ENCODE measurements at regions not wholly inside any gene's neighbourhood (a gene's known extent, or its start where the extent isn't known, plus 50 kb on each side); places are given as distances from the start of the nearest gene placed in this dataset.

GRCh38 chr4:123884922-123885321, 488.3 kb downstream of the SPRY1 start:
- no peak for TF ChIP-seq CTCF (IDR thresholded peaks at IDR 0.05)
- no peak for TF ChIP-seq JUN (CRISPR knock-in tag; IDR thresholded peaks at IDR 0.05)
- no peak for TF ChIP-seq MAX (CRISPR knock-in tag; IDR thresholded peaks at IDR 0.05)
- no peak for TF ChIP-seq SP1 (CRISPR knock-in tag; conservative IDR thresholded peaks at IDR 0.05)
- no peak for TF ChIP-seq FOXP4 (CRISPR knock-in tag; IDR thresholded peaks at IDR 0.05)
- no peak for TF ChIP-seq ETV6 (CRISPR knock-in tag; IDR thresholded peaks at IDR 0.05)
- TF ChIP-seq HMGXB4 (CRISPR knock-in tag; IDR thresholded peaks at IDR 0.05), result no peak
- no peak for TF ChIP-seq ZNF263 (CRISPR knock-in tag; IDR thresholded peaks at IDR 0.05; ENCODE audit: low read depth)
- no peak for TF ChIP-seq NFYB (CRISPR knock-in tag; conservative IDR thresholded peaks at IDR 0.05; ENCODE audit: low read depth)
- no peak for TF ChIP-seq ARID4B (CRISPR knock-in tag; IDR thresholded peaks at IDR 0.05; ENCODE audit: borderline replicate concordance)
- no peak for TF ChIP-seq ZNF232 (CRISPR knock-in tag; IDR thresholded peaks at IDR 0.05)
- no peak for TF ChIP-seq ATF3 (CRISPR knock-in tag; conservative IDR thresholded peaks at IDR 0.05)
- TF ChIP-seq MYBL2 (CRISPR knock-in tag; IDR thresholded peaks at IDR 0.05), result no peak
- no peak for TF ChIP-seq ZNF138 (CRISPR knock-in tag; conservative IDR thresholded peaks at IDR 0.05)

Measured in WTC11 (cell line).